T follicular helper cell (primary cell): ENCODE measurements at regions not wholly inside any gene's neighbourhood (a gene's known extent, or its start where the extent isn't known, plus 50 kb on each side); places are given as distances from the start of the nearest gene placed in this dataset.
"Not testable (repeated sequence)": the region's sequence is repeated elsewhere in the genome, so short reads cannot be mapped to it uniquely, and the experiment has no call there.

Experiments
- DNase-seq: peaks from one replicate; pipeline ENCODE4 v3.0.0-alpha.2; 2020; ENCODE audit warnings: low read depth

DNA sequence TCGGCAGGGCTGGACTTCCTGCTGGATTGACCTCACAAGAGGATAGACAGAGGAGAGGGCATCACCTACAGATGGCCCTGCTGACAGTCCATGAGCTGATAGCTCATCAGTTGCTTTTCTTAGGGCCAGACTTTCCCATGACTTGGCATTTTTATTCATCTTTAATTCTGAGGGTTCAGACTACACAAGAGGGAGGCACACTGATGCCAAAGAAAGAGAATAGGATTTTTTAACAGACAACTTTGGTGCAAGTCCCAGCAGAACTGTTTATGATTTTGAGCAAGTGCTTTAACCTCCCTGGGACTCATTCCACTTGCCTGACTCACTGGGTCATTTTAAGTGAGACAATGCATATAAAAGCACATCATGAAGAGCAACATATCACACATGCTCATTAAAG is 299.2 kb downstream of the INSIG2 start:
- DNase-seq, result no peak

GRCh38 chr2:118386641-118387302 is 298.5 kb downstream of the INSIG2 start:
- DNase-seq, result no peak

DNA sequence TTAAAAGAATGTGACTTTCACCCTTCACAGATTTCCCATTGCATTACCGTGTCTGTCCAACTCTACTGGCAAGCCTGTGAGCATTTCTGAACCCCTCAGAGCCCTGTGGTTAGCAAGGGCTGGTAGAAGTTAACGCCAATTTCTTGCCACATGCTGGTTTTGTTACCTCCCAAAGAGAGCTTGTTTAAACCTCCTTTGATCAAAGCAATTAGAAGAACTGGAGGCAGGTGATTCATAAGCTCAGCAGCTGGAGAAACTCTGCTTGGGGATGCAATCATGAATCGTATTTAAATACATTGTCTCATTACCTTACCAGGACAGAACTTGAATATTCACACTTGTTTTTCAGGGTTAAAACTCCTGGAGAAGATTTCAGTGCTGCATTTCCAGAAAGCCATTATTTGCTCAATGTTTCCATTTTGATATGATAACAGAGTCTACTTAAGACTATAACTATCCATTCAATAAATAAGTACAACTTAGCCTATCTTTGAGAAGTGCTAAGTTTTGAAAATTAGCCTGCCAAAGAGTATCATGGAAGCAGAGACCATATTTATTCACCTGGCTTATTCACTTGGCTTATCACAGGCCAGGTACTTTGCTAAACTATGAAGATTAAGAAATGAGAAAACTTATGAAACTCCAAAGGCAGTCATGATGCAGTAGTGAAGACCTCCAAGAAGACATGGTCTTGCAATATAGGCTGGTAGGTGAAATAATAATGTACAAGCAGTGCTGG is 292.8 kb downstream of the INSIG2 start:
- DNase-seq, result no peak

DNA sequence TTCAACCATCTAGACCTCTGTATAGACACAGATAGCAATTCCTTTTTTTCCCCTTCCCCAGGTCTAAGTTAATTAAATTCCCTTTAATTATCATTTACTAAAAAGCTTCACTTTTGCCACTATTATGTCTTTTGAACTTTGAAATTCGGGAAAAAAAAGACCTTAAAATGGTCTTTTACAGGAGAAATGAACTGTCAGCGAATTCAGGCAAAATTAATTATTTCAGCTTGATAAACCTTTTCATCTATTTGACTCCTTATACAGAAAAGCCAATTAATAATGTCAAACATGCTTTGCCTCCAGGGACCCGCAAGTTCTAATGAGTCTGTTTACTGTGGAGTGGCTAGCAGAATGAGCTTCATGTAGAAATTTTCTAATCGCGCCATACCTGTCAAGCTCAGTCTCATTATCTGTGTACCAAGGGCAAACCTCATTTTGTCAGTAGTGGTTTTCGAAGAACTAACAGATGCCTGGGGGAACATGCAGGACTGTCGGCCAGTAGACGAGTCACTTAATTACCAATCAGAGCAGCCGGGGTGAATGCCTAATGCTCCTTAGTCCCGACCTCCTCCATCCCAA is 287.7 kb downstream of the INSIG2 start:
- DNase-seq, result no peak

DNA sequence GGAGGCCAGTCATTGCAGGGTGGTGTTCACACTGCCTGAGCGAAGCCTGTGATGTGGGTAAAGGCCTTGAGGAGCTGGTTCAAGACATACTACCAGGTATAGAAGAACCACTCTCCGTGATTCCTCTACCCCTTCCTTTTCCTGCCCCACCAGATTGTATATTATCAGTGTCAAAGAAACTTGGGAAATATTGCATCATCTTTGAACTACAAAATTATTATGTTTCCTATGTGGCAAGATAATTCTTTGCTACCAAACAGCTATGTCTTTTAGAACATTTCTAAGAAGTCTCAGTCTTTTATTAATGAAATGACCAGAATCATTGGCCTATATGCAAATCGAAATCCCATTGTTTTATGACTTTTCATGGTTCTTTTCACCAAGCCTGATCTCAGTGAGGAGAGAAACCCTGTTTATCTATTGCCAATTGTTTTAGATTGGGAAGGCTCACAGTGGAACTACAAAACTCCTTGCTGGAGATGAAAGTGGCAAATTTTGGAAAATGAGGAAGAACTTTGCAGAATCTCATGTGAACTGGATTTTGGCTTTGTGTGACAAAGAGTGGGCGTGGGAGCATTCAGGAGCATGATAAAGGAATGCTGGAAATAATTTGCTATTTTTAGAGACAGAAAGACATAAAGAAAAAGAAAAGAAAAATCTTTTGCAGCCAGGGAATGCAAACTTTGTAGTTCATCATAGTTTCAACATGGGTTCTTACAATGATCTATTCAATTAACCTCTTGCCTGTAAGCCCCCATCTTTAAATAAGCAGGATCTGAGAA is 286.9 kb downstream of the INSIG2 start:
- no peak for DNase-seq

- no peak for DNase-seq
These were observed 284.9 kb downstream of the INSIG2 start for GRCh38 chr2:118372886-118373830.

DNA sequence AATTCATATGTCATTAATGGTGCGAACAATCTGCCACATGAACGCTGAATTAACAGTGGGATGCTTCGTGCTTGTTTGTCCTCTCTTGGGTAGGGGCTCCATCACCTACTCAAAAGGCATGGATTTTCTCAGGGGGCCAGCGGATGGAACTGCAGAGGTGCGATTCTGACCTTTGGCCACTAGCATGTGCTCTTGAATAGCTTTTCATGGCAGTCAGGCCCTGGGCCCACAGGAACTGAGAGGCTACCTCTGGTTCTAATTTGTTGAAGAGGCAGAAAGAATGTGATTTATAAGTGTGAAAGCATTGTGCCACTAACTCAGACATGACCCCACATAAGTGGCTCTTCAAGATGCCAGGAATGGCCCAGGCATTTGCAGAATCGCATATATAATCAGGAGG is 283.2 kb downstream of the INSIG2 start:
- no peak for DNase-seq

DNA sequence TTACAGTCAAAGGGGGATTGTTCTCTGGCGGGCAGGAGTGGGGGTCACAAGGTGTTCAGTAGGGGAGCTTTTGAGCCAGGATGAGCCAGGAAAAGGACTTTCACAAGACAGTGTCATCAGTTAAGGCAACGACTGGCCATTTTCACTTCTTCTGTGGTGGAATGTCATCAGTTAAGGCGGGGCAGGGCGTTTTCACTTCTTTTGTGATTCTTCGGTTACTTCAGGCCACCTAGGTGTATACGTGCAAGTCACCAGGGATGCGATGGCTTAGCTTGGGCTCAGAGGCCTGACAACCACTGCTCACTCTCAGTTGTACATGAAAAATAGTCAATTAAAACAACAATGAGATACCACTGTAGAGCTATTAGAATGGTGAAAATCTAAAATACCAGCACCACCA is 281.2 kb downstream of the INSIG2 start:
- not testable (repeated sequence) for DNase-seq

- no peak for DNase-seq
These were observed 275.3 kb downstream of the INSIG2 start for GRCh38 chr2:118363604-118364003.

GRCh38 chr2:118356051-118356450 is 267.8 kb downstream of the INSIG2 start:
- DNase-seq, result no peak

DNA sequence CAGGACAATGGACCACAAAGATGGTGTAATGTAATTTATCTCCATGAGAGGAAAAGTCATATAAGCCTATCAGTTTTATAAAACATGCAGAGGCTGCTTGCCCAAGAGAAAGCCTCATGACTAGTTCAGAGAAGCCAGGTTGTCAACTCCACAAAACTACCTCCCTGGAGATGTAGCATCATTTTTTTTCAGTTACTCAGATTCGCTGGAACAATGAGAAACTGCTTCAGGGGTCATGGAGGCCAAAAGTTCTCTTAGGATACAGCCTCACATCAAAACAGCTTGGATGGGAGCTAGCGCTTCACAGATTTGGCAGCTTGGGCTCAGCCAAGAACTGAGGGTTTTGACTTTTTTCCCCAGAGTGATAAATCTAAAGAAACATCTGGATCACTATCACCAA is 263.5 kb downstream of the INSIG2 start:
- DNase-seq, result no peak

DNA sequence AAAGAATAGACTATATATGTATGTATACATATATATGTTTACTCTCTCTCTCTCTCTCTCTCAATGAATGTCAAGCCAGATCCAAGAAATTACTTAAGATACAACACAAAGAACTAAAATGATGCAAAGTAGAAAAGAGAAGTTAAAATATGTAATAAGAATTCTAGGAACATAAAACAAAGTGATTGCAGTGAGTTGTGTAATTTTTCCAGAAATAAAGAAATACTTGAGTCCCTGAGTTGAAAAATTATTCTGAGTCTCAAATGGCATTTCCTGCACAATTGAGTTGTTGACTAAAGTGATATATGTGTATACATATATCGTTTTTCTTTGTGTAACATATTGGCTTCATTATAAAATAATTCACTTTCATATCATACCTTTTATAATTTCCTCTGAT is 262.4 kb downstream of the INSIG2 start:
- no peak for DNase-seq

- no peak for DNase-seq
These were observed 261.1 kb downstream of the INSIG2 start for GRCh38 chr2:118349365-118349764.

DNA sequence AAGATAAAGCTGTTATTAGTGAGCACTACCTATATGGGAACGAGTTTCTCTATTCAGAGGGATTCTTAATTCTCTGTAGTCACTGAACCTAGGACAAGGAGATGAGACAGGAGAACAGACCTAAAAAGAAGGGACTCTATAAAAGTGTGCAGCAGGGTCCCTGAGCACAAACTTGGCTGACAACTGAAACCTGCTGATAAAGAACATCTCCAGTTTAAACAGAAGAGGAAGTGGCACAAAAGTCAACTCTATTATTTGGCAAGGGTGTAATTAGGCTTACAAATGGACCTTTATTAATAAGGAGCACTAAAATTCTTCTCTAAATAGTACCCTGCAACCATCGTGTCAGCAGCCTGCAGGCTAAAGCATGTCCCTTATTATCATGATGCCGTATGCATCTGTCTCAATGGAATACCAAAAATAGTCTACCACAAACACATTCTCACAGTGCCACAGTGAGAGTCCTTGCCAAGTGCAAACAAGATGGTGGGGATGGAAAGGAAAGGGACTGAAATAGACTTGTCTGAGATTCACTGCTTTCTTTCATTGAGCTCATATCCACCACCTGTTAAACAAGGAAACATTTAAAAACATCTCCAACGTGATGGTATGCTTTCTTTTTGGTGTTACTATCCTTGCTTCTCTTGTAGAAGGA is 260.2 kb downstream of the INSIG2 start:
- no peak for DNase-seq

DNA sequence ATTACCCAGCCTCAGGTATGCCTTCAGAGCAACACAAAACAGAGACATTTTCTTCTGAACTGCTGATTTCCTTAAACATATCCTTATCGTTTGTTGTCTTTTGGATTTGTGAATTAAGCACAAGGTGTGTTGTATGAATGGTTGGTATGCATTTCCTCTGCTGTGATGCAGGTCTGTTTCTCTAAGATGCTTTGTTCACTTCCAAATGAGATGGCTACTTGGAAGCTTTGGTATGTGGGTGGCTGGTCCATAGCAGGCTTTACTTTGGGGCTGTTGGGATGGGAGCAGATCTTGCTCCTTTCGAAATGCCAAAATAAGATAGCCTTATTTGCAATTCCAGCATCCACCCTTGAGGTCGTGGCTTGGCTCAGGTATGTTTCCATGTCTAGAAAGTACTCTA is 257.2 kb downstream of the INSIG2 start:
- DNase-seq, result no peak

GRCh38 chr2:118340103-118340502 is 251.8 kb downstream of the INSIG2 start:
- no peak for DNase-seq

DNA sequence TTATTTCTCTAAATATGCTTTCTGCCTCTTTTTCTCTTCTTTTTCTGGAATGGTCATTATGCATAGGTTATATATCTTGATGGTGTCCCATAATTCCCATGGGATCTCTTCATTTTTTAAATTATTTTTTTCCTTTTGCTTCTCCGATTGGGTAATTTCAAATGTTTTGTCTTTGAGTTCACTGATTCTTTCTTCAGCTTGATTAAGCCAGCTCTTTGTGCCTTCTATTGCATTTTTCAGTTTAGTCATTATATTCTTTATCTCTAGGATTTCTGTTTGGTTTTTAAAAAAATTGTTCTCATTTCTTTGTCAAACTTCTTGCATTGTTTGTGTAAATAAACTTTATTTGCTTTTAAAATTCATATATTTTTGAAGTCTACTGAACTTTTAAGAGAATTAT is 251.1 kb downstream of the INSIG2 start:
- no peak for DNase-seq

- DNase-seq, result no peak
These were observed 245.4 kb downstream of the INSIG2 start for GRCh38 chr2:118333664-118334063.

GRCh38 chr2:118325321-118325955 is 237.2 kb downstream of the INSIG2 start:
- DNase-seq, result no peak

DNA sequence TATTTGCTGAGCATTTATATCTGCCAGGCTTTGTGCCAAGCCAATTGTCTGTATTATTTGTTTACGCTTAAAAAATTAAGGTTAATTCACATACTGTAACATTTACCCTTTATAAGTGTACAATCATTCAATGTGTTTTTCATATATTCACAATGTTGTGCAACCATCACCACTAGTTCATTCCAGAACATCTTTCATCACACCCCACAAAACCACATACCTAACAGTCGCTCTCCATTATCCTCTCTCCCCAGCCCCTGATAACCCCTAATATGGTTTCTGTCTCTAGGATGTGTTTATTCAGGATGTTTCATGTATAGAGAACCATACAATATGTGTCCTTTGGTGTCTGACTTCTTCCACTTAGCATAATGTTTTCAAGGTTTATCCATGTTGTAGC is 234.1 kb downstream of the INSIG2 start:
- no peak for DNase-seq
